ENCODE measurements at regions not wholly inside any gene's neighbourhood (a gene's known extent, or its start where the extent isn't known, plus 50 kb on each side); places are given as distances from the start of the nearest gene placed in this dataset.
A peak's percentile ranks its signal among the peaks of the same experiment; 100 is the strongest.
"Not testable (repeated sequence)": the region's sequence is repeated elsewhere in the genome, so short reads cannot be mapped to it uniquely, and the experiment has no call there.

DNA sequence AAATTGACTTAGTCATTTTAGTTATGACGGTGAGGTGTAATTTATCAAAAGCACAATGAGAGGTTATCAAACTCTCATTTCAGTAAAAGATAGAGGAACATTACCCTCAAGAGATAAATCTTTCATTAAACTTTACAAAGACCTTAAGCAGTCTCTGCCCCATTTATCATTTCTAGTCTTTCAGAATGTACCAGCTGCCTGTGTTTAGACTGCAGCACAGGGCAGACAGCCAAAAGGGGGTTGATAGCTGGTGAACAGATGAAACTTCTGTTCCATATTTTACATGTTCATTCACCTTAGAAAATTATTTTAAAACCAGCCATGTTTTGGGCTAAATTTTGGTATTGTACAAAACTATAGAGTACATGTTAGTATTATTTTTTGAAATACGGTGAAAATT lies 514.6 kb upstream of the CNTN3 start:
- DNase-seq = peak; percentile 24

- DNase-seq = no peak
These were observed 521.8 kb upstream of the CNTN3 start for GRCh38 chr3:75136100-75136897.

DNA sequence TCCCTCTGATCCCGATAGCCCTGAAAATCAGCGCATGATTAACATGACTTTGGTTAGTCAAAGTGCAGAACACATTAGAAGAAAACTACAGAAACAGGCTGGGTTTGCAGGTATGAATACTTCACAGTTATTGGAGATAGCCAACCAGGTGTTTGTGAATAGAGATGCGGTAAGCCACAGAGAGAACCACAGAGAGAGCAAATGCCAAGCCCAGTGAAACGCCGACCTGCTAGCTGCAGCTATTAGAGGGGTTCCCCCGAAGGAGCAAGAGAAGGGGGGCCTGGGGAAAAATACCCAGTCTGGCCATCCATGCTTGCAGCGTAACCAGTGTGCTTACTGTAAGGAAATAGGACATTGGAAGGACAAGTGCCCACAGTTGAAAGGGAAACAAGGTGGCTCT lies 523.9 kb upstream of the CNTN3 start:
- DNase-seq = no peak

- DNase-seq = no peak
These were observed 523.1 kb upstream of the FRG2C start for GRCh38 chr3:75140904-75141615.

DNA sequence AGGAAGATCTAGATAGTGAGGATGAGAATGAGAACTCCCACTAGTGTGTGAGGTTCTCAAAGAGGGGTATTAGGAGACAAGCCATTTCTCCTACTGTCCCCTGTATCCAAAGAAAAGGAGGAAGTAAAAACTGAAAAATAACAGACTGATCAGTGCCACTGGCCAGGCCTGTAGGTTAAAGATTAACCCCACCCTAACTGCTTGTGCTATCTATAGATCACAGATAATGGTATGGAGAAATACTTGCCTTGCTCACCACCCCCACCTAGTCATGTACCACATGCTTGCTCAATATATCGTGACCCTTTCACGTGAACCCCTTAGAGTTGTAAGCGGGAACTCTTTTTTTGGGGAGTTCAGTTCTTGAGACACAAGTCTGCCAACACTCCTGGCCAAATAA lies 519.7 kb upstream of the FRG2C start:
- no peak for DNase-seq

GRCh38 chr3:75171630-75172230 lies 492.4 kb upstream of the FRG2C start:
- no peak for DNase-seq

GRCh38 chr3:75176937-75177336 lies 487.2 kb upstream of the FRG2C start:
- no peak for DNase-seq

GRCh38 chr3:75180235-75180944 lies 483.7 kb upstream of the FRG2C start:
- DNase-seq = no peak

DNA sequence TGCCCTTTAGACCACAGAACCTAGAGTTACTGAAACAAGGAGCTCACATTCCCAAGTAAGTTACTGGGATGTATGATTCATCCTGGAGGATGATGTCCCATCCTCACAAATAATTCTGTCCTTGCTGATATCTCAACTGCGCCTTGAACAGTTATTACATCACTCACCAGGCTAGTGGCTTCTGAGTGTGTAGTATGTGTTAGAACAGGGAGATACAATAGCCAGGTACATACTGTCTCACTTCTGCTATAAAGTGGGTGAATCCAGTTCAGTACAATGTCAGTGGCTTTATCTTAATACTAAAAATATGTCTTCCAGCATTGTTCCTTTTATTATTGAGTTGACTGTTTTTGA lies 483.2 kb upstream of the FRG2C start:
- no peak for DNase-seq

DNA sequence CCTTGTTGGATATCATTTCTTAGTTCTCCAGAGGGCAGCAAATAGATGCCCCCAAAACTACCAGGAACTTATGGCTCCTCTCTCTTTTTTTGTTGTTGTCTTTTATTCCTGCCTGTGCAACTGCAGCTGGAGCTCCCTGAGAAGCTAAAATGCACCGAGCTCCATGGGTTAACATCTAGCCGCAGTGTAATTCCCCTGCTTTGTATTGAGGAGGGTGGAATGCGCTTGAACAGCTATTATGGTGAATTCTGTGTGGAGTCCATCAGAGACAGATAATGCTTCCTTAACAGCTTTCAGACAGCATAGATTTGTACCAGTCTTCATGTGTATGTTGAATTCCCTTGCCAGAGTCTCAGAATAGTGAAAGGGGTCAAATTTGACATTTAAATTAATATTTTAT lies 475.2 kb upstream of the FRG2C start:
- DNase-seq = no peak

- no peak for DNase-seq
These were observed 471.9 kb upstream of the FRG2C start for GRCh38 chr3:75192146-75192616.

- DNase-seq = no peak
These were observed 470.3 kb upstream of the FRG2C start for GRCh38 chr3:75193797-75194196.

DNA sequence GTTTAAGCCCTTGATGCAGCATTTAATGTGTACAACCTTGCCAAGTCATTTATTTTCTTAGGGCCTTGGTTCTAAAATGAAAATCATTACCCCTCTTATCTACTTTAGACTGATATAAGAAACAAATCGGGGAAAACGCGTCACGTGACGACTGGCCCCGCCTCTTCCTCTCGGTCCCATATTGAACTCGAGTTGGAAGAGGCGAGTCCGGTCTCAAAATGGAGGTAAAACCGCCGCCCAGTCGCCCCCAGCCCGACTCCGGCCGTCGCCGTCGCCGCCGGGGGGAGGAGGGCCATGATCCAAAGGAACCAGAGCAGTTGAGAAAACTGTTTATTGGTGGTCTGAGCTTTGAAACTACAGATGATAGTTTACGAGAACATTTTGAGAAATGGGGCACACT lies 449.8 kb upstream of the FRG2C start:
- not testable (repeated sequence) for DNase-seq

- no peak for DNase-seq
These were observed 445.6 kb upstream of the FRG2C start for GRCh38 chr3:75218577-75218976.

GRCh38 chr3:75220932-75221331 lies 443.2 kb upstream of the FRG2C start:
- DNase-seq = no peak

DNA sequence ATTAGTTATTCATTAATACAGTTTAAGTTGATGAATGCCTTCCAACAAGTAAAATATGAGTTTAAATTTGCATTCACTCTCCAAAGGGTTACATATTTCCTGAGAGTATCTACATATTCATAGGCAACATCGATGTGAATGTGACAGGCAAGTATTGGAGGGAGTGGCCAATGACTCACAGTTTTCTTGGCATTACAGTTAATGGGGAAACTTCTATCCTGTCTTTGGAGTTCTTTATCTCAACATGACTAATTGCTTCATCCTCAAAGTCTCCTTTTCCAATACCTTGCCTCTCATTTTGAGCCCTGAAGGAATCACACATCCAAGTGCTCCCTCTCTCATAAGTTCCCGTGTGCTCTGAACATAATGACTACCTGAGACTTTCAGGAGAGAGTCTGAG lies 439.7 kb upstream of the FRG2C start:
- no peak for DNase-seq

GRCh38 chr3:75232216-75232615 lies 431.9 kb upstream of the FRG2C start:
- no peak for DNase-seq

DNA sequence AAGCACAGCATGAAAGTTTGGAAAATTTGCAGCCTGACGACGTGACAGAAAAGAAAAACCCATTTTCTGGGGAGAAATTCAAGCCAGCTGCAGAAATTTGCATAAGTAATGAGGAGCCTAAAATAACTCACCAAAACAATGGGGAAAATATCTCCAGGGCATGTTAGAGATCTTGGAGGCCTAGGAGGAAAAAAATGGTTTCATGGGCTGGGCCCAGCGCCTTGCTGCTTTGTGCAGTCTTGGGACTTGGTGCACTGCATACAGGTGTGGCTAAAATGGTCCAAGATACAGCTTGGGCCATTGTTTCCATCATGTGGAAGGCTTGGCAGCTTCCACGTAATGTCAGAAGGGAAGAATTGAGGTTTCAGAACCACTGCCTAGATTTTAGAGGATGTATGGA lies 428.5 kb upstream of the FRG2C start:
- DNase-seq = no peak

- no peak for DNase-seq
These were observed 427.1 kb upstream of the FRG2C start for GRCh38 chr3:75237053-75237452.

GRCh38 chr3:75237477-75237876 lies 426.7 kb upstream of the FRG2C start:
- DNase-seq = no peak

DNA sequence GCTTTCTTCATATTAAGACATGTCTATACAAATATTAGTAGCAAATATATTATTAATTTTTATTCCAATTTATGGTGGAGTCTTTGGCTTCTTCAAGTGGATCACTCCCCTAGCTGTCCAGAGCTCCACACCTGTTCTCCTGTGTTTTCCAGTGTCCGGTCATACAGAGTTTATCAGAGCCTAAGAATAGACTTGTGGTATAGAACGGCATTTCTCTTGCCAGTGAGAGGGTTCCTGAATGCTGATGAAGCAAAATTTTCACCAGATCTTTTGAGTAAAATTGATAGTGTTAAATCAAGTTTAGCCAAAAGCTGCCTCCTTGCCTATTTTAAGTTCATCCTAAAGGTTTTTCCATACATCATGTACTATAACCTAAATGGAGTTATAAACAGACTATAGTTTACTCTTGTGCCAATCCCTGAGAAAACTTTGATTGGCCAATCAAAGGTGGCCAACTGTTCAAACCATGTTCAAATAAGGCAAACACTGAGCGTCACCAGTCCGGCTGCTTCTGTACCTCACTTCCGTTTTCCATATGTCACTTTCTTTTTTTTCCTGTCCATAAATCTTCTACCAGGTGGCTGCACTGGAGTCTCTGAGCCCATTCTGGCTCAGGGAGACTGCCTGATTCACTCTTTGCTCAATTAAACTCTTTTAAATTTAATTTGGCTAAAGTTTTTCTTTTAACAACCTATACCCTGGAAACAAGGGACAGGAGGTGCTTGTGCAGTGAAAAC lies 422.7 kb upstream of the FRG2C start:
- DNase-seq = not testable (repeated sequence)

DNA sequence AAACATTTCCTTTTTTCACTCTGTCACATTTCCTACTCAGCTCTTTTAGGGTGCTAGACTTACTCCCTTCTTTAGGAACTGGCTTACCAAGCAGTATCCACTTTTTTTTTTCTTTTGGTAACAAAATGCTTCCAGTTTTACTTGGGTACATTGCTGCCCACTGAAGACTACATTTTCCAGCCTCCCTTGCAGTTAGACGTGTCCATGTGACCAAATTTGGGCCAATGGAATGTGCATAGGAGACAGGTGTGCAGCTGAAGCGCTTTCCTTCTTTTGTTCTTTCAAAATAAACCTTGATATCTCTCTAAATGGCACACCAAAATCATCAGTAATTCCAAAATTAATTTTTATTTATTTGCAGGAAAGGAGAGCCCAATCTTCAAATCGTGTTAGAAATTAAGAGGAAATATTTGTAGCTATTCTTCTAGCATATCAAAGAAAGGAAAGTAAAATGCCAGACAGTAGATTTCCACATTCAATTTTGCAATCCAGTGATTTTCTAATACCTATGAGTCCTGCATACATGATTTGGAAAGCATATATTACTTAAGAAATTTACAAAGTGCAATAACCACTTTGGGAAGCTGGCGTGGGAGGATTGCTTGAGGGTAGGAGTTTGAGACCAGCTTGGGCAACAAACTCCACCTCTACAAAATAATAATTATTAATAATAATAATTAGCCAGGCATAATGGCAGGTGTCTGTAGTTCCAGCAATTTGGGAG lies 422.0 kb upstream of the FRG2C start:
- no peak for DNase-seq

All from NCI-H2227 treated with DMSO at 0.1 percent for 48 hours (cell line).